NCI-H1930 (cell line): ENCODE measurements at regions not wholly inside any gene's neighbourhood (a gene's known extent, or its start where the extent isn't known, plus 50 kb on each side); places are given as distances from the start of the nearest gene placed in this dataset.

Experiments
- DNase-seq, 2 experiments: peaks; one replicate each; lab custom pipeline; 2025; lab: John Stamatoyannopoulos, UW

DNA sequence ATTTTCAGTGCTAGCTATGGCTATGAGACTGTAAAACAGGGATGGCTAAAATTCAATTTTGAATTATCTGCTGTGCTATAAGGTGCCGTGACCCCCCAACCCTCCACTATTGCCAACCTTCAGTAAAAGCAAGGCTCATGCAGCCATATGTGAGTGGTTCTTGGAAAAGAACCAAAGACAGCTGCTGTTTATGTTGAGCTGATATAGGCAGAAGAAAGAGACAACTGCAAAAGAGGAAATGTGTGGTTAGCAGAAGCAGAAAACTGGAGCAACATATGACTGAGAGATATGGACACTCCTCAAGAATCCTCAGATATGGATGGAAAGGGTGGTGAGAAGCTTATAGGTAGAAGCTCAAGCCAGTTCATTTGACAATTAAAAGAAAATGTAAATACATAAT, 200.3 kb downstream of the TLE1 start:
- no peak for DNase-seq

DNA sequence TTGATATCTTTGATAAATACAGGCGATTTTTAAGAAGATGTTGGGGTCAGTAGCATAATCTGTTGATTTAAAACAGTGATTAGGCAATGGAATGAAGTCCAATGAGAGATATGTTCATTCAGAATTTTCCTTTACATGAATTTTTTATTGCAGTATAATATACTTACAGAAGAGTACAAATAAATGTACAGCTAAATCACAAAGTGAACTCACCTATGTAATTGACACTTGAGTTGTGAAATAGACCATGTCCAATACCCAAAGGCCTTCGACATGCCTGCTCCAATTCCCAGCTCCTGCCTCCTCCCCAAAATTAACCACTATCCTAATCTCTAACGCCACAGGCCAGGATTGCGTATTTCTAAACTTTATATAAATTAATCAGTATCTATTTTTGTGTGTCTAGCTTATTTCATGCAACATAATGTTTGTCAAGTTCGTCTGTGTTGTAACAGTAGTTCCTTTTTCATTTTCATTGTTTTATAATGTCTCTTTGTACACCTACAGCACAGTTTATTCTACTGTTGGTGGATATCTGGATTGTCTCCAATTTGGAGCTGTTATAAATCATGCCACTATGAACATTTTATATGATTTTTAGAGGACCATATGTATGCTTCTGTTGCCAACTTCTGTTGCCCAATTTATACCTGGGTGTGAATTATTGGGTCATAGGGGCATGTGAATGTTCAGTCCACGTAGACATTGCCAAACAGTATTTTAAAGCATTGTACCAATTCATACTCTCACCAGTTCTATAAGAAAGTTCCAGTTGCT, 208.3 kb downstream of the TLE1 start:
- no peak for DNase-seq

DNA sequence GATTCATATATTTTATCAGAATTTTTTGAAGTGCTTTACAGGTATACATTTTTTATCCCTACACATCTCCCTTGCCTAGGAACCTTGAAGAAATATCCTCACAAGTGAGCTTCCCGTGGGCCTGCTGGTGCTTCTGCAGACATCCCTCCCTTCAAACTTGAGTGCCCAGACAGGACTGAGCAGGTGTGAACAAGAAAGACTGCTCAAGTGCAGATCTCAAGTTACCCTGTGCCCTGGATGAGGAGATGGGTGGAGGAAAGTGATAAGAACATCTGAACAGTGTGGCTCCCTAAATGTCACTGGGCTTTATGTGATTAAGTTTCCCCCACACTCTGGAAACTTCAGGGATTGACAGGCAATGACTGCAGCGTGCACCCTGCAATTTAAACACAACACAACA, 209.8 kb downstream of the TLE1 start:
- no peak for DNase-seq

DNA sequence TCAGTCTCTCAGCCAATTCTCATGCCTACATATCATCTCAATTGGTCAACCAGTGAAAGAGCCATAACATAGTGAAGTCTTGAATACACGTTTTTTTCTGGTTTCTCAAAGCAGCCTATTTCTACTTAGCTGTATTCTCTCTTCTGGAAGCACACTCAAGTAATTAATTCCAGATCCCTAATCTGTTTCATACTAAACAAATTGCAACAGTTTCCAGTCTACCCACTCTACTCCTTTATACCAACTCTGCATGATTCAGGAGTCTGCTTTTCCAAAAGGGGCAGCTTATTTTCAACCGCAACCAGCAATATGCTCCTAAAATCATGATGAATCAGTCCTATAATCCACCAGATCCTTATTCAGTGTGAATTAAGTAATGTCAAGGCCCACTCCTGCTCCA, 211.7 kb downstream of the TLE1 start:
- no peak for DNase-seq

DNA sequence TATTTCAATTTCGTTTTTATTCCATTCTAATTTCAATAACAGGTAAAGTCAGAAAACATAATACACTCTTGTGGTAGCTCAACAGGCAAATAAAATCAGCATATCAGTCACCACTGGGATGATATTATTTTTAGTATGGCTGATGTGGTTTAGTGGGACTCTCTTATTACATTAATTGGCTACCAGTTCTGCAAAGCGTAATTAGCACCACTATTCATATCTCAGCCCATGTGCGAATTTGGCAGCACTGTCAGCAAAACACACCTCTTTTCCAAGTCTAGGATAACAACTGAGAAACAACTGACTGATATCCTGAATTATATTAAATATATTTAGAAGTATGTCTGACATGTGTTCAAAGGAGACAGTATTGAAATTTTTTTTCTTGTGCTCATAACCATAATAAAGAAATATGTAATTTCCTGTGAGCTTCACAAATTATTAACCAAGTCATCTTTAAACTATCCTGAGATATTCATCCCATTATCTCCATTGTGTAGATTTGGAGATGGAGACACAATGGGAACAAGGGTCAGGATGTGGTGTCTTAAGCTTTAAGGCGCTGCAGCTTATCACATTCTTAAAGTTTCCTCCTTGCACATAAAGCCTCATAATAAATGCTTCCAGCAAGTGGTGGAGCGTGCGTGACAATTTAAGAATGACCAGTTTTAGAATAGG, 212.4 kb downstream of the TLE1 start:
- DNase-seq, result no peak

DNA sequence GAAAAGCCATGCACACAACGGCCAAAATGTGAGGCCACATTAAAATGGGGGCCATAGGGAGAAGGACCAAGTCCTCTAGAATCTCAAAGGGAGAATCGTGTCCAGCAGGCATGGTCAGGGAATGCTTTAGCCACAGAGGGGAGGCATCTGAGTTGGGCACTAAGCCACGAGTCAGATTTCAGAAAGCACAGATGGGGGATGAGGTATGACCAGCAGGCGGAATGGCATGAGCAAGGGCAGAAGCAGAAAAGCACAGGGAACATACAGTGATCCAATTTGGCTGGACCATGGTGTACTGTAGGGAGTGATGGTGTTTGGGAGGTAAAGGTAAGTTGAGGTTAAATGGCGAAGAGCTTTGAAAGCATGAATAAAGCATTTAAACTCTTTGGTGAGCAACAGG, 214.6 kb downstream of the TLE1 start:
- no peak for DNase-seq

DNA sequence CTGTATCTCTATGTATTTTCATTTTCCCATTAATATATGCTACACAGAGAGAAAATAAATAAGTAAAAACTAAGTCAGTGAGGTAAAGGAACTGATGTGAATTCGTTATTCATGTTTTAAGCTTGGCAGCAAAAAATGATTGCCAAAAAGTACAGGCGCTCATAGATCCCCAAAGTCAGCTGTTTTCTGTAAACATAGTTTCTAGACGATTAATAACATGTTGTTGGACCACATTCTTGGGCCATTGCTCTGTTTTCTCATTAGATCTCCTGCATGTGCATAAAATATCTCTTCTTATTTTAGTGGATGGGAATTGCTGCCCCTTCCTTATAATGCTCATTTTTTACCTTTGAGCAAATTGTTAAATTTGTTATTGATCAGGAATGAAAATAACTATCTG, 215.2 kb downstream of the TLE1 start:
- no peak for DNase-seq

DNA sequence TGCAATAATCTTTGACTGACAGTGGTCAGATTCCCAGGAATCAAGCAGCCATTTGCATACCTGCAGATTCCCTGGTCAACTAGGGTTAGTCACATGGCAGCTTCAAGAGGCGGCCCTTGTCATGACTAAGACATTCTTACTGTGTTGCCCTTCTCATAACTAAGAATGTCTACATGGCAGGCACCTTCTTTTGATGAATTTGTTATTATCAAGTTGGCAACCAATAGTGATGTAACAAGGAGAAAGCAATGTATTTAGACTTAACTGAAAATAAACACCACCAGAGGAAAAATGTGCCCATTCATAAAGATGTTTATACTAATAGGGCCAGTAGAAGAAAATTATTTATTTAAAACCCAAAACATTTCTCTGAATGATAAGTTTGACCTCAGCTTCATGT, 215.6 kb downstream of the TLE1 start:
- no peak for DNase-seq

DNA sequence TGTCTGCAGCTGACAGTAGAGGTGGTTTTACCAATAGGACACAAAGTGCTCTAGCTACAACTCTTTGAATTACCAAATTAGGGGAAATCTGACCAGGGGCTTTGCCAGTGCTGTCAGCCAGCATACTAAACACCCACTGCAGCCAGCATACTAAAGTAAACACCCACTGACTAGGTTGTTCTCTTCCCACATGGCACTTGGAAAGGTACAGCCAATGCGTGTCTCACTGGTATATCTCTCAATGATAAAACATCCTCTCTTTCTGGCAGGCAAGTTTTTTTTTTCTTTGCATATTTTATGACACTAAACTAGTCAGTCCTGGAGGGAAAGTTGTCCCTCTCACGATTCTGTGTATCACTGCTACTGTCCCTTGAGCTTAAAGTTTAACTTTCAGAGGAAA, 216.1 kb downstream of the TLE1 start:
- no peak for DNase-seq

DNA sequence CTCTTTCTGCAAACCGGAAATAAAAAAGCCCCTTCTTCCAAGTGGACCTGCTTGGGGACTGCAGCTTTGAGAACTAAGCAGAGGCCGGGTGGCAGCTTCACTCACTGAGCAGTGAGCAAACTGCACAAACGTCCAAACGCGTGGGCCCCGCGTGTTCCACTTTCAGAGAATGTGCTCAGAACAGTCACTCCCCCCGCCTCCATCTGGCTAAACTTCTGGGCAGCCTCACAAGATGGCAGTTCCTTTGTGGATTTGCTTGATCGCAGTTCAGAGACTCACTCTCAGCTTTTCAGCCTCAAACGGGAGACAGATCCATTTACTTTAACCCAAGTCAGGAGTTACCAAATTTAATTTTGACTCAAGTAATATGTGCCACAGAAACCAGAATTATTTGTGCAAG, 216.6 kb downstream of the TLE1 start:
- DNase-seq, result no peak

DNA sequence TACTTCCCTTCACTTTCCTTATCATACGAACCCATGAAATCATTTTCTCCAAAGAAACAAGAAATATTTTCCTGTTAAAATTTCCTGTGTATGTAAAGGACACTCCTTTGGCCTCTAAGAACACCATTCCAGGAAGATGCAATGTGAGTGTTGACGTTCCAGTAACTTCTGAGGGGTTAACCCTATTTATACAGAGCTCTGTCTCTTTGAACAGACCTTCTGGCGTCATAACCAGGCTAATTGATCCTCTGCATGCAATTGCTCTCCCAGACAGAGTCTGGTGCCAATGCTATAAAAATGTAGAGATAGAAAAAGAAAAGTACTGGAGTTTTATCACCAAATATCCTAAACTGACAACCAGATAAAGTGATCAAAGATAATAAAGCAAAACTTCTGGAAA, 218.5 kb downstream of the TLE1 start:
- no peak for DNase-seq

DNA sequence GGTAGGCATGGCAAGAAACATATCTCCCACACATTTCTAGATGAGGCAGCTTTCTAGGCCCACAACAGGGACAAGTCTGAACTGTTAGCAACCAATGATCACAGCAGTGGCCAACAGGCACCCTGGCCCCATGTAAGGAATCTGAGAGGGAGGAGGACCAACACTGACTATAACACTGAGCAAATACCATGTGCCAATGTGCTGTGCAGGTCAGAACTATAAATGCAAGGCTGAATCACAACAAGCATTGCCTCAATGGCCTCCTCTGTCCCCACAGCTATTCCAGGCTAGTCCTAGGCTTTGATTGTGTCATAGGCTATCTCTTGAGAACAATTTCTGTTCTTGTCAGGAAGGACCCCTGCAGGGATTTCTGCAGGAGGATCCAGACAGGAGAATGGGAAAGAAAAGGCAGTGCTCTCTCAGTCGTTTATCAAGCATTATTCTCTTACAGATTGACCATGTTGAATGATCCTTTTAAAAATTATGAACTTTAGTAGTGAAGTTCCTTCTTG, 221.2 kb downstream of the TLE1 start:
- no peak for DNase-seq

DNA sequence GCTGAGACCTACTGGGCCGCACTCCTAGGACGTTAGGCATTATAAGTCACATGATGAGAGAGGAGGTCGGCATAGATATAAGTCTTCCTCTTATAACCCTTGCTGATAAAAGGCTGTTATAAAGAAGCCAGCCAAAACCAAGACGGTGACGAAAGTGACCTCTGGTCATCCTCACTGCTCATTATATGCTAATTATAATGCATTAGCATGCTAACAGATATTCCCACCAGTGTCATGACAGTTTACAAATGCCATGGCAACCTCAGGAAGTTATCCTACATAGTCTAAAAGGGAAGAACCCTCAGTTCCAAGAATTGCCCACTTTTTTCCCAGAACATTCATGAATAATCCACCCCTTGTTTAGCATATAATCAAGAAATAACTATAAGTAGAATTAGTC, 222.4 kb downstream of the TLE1 start:
- DNase-seq, result no peak

DNA sequence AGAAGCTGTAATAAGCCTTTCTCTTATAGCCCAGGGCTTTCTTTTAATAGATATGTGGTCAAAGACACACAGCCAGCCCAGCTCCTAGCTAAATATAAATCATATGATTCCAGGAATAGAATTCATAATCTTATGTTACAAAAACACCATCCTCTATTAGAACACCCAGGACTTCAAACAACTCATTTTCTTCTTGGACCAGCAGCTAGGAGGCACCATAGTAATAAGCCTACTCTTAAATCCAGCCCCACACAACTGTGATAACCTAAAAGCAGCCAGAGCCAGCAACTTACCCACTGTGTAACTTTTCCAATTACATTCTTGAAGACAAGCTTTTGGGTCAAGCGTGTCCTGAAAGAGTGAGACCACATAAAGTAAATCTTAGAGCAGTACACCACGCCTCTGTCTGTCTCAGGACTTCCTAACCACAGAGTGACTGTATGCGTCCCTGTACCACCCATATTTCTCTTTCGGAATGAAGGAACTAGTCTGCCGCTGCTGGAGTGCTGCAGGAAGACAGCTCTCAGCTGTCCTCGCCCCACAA, 223.8 kb downstream of the TLE1 start:
- DNase-seq, result no peak

DNA sequence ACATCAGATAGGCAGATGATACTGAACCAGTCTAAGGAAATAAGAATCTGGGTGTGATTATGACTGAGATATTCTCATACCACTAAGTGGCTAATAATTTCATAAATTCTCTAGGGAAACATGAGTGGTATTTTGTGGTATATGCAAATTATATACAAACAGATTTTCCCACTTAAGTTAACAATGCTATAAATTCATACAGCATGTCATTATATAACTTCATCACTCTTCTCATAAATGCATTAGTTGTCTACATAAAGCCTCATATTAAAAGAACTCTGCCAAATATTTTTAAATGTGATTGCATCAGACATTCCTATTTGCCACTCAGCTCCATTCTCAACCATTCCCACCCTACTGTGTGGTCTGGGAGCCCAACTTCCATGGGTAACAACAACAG, 226.5 kb downstream of the TLE1 start:
- no peak for DNase-seq

DNA sequence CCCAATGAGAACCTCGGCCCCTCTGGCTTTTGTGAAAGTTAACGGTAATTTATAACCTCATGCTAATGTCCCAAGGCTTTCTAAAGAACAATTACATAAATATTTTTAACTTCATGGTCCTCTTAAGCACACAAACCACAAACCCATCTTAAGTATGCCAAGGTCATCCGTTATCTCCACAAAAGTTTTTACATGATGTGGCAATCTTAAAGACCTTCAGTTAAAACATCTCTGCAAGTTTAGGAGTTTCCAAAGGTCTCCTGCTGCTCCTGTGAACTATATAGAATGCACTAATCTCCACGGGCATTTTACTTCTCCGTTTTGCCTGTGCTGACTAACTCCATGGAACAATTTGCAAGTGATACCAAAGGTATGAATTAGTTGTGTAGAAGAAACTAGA, 228.2 kb downstream of the TLE1 start:
- DNase-seq, result no peak

DNA sequence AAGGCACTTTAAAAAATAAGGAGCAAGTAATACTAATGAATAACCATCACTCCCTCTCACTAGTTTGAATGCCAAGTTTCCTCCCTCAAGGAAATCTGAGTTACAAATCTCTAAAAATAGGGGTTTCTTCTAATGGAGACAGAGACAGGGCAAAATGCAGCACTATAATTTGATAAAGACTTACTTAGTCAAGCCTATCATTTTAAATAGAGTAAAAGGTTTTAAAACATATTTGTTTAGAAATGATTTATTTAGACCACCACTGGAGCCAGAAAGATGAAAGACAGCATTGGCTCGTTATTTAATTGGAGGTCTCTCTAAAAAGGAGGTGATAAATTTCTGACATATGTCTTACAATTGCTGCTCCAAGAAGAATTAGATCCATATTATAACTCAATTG, 228.7 kb downstream of the TLE1 start:
- DNase-seq, result no peak

DNA sequence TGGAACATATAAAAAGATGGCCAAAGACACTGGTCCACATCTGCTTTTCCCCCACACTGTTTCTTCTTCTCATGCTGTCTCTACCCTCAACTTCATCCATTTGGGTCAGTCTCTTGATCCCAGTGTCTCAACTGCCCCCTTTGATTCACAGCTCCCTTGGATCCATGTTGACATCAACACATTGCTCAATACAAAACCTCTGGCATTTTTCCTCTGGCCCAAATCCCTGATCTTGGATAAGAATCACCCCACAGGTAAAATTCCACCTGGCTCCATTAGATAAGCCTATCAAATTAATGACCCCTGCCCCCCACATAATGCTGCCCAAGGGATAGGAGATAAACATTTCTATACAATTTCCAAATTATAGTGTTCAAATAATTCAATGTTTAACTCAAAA, 229.8 kb downstream of the TLE1 start:
- DNase-seq, result no peak

DNA sequence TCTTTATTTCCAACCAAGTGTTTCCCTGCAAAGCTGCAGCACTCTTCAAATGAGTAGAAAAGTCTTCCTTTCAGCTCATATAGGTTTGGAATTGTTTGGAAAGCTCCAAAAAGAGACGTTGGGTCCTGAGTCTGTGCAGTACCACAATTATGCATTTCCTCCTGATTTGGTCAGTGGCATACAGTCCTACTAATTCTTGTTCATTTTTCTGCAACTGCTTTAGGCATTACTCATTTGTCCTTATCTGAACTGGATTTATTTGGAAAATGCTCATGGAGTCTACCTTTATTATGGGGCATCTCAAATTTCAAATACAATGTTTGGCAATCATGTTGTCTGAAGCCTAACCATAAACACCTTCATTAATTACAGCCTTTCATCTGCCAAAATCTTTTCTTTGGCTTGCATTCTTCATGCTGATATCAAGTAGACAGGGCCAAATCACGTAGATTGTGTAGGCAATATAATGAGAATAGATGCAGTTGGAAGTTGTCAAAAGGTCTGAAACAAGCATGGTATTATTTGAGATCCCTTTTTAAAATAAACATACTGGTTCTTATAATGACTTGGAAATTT, 232.8 kb downstream of the TLE1 start:
- DNase-seq, result peak; percentile 25 to 45

DNA sequence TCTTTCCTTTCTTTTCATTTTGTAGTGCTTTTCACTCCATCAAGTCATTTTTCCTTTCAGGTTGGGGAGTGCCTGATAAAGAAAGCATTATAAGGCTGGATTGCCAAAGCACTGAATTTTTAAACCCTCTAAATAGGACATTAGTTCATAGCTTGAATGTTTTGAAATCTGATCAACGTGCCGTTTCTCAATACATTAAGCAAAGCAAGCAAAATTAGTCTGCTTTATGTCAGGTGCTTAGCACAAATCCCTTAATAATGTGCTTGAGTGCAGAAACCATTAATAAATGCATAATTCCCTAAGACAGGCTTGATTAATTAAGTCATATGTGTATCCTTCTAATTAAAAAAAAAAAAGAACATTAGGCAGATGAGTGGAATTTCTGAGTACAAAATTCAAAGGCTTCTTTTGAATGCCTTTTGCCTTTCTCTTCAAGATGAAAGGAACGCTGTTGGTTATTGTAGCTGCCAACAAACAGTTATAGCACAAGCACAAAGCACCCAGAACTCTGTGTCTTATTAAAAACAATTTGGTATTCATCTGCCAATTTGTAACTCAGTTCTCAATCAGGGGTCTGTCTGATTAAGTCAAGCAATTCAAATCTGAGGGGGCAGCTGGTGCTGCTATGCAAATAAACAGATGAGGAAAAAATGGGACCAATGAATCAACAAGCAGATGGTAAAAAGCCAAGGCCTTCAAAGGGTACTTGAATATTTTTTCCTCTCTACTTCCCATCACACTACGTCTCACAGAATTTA, 233.7 kb downstream of the TLE1 start:
- peak; percentile 57 to 59 for DNase-seq

DNA sequence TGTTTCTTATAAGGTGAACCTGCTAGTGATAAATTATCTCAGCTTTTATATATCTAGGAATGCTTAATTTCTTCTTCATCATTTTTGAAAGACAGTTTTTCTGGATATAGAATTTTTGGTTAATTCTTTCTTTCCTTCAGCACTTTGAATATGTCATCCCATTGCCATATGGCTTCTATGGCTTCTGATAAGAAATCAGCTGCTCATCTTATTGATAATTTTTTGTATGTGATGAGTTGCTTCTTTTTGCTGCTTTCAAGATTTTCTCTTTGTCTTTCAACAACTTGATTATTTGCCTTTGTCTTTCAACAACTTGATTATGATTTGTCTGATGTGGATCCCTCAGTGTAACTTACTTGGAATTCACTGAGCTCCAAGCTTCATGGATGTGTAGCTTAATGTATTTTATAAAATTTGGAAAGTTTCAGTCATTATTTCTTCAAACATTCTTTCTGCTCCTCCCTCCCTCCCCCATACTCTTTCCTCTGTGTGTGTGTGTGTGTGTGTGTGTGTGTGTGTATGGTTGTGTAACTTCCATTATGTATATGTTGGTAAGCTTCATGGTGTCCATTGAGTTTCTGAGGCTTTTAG, 243.9 kb downstream of the TLE1 start:
- no peak for DNase-seq

DNA sequence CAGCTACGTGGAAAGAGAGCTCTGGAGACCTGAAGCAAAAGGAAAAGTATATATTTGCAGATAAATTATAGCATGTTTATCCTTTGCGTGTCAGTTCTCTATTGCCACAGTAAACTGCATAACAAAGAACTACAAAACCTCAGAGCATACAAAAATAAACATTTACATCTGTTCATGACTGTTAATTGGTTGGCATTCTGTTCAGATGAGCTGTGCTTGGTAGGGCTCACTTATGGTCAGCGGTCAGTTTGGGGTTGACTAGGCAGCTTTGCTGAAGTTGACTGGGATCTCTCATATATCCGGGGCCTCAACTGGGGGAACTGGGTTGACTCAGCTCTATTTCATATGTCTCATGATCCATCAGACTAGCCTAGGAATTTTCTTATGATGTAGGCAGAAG, 257.7 kb downstream of the TLE1 start:
- peak in 1 of 2 experiments; percentile 29 for DNase-seq
